ENCODE measurements at regions not wholly inside any gene's neighbourhood (a gene's known extent, or its start where the extent isn't known, plus 50 kb on each side); places are given as distances from the start of the nearest gene placed in this dataset.

DNA sequence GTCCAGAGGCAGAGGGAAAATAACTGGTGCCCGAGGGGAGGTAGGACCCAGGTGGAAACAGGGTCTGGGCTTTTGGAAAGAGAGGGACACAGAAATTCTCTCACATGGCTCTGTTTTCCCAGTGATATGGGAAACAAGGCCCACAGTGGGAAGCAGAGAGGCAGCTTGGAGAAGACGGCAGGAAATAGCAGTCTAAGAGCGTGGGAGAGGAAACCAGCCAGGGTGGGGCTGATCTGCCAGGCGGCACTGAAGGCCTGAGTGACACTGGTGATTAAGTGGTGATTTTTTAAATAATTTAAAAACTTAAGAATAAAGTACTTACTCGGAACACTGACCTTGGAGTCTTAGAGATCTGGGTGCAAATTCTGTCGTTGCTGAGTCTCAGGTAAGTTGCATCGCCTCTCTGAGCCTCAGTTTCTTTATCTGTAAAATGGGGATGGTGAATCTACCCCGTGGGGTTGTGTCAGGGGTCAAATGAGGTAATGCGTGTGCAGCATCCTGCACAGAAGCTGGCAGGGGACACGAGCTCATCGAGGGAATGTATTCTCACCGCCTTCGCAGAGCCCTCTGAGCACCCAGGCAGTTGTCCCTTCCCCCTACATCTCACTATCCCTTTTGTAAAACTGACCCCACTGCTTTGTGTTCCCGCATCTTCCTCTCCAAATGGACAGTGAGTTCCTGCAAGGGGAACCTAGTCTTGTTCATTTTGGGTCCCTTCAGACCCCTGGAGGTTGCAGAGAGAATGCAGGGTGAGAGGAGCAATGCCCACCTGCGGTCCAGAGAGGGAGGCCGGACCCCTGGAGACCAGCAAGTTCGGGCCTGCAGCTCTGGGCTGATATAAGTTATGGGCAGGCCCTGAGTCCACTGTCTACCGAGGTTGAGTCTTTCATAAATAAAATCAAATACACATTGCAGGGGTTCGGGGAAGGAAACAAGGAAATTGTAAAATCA lies 228.6 kb upstream of the PMEPA1 start:
- DNase-seq: no peak

- no peak for DNase-seq
These were observed 227.0 kb upstream of the PMEPA1 start for GRCh38 chr20:57936636-57937385.

DNA sequence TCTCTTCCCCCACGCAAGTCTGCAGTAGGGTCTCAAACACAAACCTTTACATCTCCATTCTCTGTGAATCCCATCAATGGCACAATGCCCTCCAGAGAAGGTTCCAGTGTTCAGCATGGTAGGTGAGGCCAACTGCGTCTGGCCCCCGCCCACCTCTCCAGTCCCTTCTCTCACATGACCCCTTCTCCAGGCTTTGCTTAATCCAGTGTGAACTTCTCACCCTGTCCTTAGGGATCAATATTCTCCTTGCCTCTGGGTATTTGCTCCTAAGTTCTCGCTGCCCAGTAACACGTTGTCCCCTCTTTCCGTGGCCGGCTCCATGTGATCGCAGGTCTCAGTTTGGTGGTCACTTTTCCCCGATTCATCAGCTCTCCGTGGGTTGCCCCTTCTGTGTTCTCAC lies 225.1 kb upstream of the PMEPA1 start:
- no peak for DNase-seq

DNA sequence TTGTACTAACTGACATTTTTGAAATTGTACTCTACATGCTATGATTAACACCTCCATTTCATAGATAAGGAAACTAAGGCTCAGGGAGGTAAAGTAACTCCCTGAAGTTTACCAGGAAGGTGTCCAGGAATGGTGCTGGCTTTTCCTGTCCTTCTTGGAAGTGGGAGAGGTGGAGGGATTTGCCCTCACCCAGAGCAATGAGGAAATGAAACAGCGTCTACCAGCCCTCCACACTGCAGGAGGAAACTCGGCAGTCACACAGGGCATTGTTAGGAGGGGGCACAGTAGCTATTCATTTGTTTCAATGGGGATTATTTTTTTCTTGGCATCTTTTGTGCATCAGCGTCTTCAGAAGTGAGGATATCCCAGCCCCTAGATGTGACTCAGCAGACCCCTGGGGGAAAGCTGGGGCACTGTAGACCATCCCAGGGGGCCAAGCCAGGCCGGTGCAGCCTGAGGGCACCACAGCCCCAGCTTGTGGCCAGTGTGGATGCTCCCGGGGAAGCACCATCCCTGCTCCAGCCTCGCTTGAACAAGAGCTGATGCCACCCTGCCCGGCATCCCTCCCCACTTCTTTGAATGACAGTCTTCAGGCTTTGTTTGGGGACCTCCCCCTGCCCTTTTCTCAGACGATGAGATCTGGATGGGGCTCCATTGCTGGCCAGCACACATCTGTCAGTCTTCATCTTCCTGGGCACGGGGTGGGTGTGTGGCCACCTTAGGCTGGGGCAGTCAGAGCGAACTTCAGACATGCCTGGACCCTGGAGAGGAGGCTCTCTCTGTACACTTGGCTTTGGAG lies 224.4 kb upstream of the PMEPA1 start:
- DNase-seq: no peak

- DNase-seq: no peak
These were observed 222.5 kb upstream of the PMEPA1 start for GRCh38 chr20:57932227-57932864.

GRCh38 chr20:57930351-57930750 lies 220.5 kb upstream of the PMEPA1 start:
- peak; percentile 99 for DNase-seq

DNA sequence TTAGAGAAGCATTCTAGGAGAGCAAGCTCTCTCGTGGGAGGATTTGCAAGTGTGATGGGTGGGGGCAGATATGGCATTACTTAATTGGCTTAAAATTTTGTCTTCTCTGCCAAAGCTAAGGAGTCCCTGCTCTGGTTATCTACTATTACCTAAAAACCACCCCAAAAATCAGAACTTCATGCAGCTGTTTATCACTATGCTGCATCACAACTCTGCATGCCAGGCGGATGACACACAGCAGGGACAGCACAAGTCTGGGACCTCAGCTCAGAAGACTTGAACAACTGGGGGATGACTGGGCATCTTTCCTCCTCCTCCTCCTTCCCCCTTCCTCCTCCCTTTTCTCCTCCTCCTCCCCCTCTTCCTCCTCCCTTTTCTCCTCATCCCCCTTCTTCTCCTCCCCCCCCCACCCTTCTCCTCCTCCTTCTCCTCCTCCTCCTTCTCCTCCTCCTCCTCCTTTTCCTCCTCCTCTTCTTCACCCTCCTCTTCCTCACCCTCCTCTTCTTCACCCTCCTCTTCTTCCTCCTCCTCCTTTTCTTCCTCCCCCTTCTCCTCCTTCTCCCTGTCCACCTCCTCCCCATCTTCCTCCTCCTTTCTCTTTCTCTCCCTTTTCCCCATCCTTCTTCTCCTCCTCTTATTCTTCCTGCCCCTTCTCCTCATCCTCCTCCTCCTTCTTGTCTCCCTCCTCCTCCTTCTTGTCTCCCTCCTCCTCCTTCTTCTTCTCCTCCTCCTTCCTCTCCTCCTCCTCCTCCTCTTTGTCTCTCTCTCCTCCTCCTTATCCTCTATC lies 218.6 kb upstream of the PMEPA1 start:
- no peak for DNase-seq

GRCh38 chr20:57927376-57927775 lies 217.6 kb upstream of the PMEPA1 start:
- DNase-seq: no peak

GRCh38 chr20:57922706-57923105 lies 212.9 kb upstream of the PMEPA1 start:
- no peak for DNase-seq

DNA sequence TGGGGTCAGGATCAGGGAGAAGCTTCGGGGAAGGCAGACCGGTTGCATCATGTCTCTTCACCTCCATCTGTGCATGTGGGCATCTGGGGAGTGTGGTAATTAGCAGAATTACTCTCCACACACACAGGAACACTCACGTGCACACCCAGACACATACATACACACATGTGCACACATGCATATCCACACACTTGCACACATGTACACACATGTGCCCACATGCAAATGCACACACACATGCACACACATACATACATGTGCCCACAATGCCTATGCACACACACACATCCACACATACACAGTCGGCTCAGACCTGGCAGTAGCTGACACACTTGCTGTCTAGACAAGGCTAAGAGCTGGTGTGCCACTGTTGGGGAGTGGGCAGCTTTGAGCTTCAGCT lies 212.3 kb upstream of the PMEPA1 start:
- no peak for DNase-seq

- no peak for DNase-seq
These were observed 211.9 kb upstream of the PMEPA1 start for GRCh38 chr20:57921676-57922075.

- DNase-seq: no peak
These were observed 211.2 kb upstream of the PMEPA1 start for GRCh38 chr20:57920971-57921370.

- no peak for DNase-seq
These were observed 209.2 kb upstream of the PMEPA1 start for GRCh38 chr20:57919049-57919448.

DNA sequence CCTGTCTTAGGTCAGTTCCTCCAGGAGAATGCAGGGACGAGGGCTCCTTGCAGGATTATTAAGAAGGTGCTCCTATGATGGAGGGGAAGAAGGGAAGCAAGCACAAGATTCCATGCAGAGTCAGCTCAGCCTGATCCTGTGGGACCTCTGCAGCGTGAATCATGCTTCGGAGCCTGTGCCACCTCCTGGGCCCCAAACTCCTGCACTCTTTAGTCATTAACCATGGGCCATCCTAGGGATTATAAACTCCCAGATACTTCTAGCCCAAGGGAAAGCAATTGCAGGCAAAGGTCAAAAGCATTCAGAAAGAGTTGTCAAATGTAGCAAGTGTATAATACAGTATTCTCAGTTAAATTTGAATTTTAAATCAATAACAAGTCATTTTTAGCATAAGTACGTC lies 208.7 kb upstream of the PMEPA1 start:
- DNase-seq: no peak

- no peak for DNase-seq
These were observed 204.4 kb upstream of the PMEPA1 start for GRCh38 chr20:57914205-57914604.

DNA sequence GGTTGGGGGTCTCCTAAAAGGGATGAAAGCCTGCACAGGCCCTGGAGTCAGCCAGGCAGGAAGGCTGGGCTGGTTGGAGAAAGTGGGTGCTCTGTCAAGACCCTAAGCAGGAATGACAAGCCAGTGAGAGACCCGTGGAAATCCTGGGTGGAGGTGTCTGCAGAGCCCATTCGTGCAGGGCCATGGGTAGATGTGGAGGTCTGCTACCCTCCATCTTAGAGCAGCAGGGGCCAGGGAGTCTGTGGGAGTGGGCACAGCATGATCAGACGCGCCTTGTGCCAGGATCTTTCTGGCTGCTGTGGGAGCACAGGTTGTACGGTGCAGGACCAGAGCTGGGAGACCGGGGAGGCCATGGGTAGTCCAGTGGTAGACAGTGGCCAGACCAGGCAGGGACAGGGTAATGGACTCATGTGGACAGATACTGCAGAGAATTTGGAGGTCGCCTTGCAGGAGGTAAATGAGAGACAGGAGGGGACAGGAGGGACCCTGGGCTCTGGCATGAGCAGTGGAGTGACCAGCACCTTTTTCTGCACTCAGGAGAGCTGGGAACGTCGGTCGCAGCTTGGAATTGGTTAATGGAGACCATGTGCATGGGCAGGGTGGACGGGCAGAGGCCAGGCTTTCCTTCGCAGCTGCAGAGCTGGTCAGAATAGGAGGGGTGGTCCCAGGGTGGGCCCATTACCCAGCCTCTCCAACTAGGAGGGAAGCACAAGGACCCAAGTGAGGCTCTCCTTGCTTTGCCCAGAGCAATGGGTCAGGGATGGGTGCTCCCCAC lies 203.5 kb upstream of the PMEPA1 start:
- DNase-seq: no peak

DNA sequence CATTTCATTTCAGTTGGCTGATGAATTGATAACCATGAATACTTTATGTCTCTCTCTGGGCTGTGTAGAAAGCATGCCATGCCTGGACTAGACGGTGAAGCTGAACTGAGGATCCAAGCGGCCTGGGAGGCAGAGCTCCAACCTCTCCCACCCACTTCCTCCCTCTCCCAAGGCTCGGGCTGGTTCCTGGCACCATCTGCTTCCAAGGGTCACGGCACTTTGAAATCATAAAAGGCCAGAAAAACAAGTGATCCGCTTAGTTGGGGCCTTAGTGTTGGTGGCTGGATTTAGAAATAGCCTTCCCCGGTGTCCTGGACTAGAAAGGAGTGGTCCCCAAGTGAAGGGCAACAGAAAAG lies 202.4 kb upstream of the PMEPA1 start:
- DNase-seq: no peak

DNA sequence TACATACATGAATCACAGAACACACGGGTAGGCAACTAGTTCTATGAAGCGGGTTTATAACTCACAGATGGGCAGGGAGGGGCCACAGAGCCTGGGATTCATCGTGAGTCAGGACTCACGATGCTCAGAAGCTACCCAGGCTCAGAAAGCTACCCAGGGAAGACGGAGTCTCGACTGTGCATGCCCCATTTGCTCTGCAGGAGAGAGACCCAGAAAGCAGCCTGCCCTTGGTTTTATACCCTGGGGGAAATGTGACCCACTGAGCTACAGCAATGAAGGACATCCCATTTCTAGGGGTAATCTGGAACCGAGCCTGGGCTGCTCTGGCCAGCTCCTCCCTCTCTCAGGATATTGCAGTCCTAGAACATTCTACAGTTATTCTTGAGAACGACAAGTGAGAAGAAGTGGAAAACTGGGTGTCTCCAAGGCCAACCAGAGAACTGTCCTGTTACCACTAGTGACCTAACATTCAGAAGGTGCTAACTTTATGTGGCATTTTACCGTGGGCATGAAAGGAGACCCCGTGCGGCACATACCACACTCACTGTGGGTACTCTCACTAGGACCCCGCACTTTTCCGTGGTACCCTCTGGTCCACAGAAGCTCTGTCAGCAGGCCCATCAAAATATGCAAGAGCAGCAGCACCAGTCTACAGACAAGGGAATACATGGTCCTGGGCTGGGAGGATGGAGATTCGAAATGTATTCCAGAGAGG lies 201.9 kb upstream of the PMEPA1 start:
- DNase-seq: no peak

DNA sequence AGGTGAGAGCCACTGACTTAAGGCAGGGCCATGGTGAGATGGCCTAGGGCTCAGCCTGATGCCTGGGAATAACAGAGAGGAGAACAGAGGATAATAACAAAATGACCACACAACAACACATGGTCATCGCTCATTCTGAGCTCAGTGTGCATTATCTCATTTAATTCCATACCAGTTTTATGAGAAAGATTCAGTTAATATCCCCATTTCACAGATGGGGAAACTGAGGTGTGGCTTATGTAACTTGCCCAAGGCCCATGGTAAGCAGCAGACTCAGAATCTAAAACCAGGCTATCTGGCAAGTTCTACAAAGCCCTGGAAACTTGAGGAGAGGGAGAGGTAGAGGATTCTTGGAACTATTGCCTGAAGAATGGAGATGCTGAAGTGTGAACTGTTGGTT lies 200.9 kb upstream of the PMEPA1 start:
- no peak for DNase-seq

- DNase-seq: no peak
These were observed 200.0 kb upstream of the PMEPA1 start for GRCh38 chr20:57909763-57910331.
